Tibial nerve (tissue), 4 donors: ENCODE measurements at regions not wholly inside any gene's neighbourhood (a gene's known extent, or its start where the extent isn't known, plus 50 kb on each side); places are given as distances from the start of the nearest gene placed in this dataset.

ENCODE experiments used
- CTCF ChIP-seq, 5 experiments: fragments of 200-600 bp in 3 of 5; fragments of 450-650 bp in 2 of 5; sonication (generic) in 3 of 5; IDR thresholded peaks; one replicate each; pipeline ENCODE4 v1.5.1; 2016 to 2019; ENCODE audit warnings: antibody characterized with exemption in 5 of 5, mild to moderate bottlenecking in 3 of 5, moderate library complexity in 2 of 5
- EP300 ChIP-seq, 2 donors: sonication (generic); formaldehyde crosslinking; IDR thresholded peaks; one replicate each; pipeline ENCODE4 v1.6.1; 2017; ENCODE audit warnings: antibody characterized with exemption in 2 of 2, mild to moderate bottlenecking in 1 of 2
- POLR2A ChIP-seq, 2 donors: fragments of 450-650 bp; IDR thresholded peaks; one replicate each; pipeline ENCODE4 v1.6.1; 2017; ENCODE audit warnings: antibody characterized with exemption in 2 of 2, mild to moderate bottlenecking in 2 of 2, moderate library complexity in 2 of 2

GRCh38 chr10:45104674-45105073 is 104.0 kb downstream of the ZNF22 start:
- TF ChIP-seq CTCF (IDR thresholded peaks at IDR 0.05): no peak
- TF ChIP-seq EP300 (IDR thresholded peaks at IDR 0.05): no peak
- no peak for TF ChIP-seq POLR2A (IDR thresholded peaks at IDR 0.05)
